ENCODE measurements at regions not wholly inside any gene's neighbourhood (a gene's known extent, or its start where the extent isn't known, plus 50 kb on each side); places are given as distances from the start of the nearest gene placed in this dataset.

- no peak for FAIRE-seq
- Histone ChIP-seq H2BK15ac (ENCODE audit: low read length) (no peak overlapping the region), H2AFZ (ENCODE audit: low read length) (no peak overlapping the region), H3K9ac (replicated peaks in 1 of 4; ENCODE audit: extremely low read depth in 1 of 4, low read depth in 3 of 4, low read length in 3 of 4) (no peak overlapping the region), H3K79me1 (ENCODE audit: low read depth, low read length) (no peaks in the 10 kb centered on the region), H3K56ac (replicated peaks; ENCODE audit: insufficient read length, low read depth, low read length) (no peak overlapping the region), H3K27me3 (replicated peaks in 1 of 4; ENCODE audit: control insufficient read depth in 3 of 4, extremely low read depth in 1 of 4, insufficient read depth in 3 of 4, low read length in 3 of 4) (no peaks in the 10 kb centered on the region), H3K14ac (ENCODE audit: insufficient read length) (no peak overlapping the region), H2BK20ac (ENCODE audit: low read length) (no peak overlapping the region), H3K27ac (ENCODE audit: low read depth, low read length) (no peak overlapping the region), H4K5ac (ENCODE audit: insufficient read length, low read depth, low read length) (no peak overlapping the region), H3K23ac (ENCODE audit: insufficient read length) (no peak overlapping the region), H4K91ac (replicated peaks; ENCODE audit: insufficient read length, low read length) (no peak overlapping the region), H4K8ac (ENCODE audit: extremely low read depth, insufficient read depth, low read length) (no peak overlapping the region), H3K4me3 (ENCODE audit: extremely low read depth in 1 of 4, insufficient read depth in 2 of 4, low read depth in 3 of 4, low read length in 4 of 4) (no peak overlapping the region), H3K4ac (replicated peaks; ENCODE audit: insufficient read length, low read depth, low read length) (no peak overlapping the region), H3K4me2 (ENCODE audit: insufficient read depth in 1 of 2, low read depth in 2 of 2, low read length in 2 of 2) (no peak overlapping the region), H2AK5ac (ENCODE audit: low read depth, low read length) (no peak overlapping the region), H2BK5ac (ENCODE audit: low read depth, low read length) (no peak overlapping the region), H2BK12ac (ENCODE audit: low read depth, low read length) (no peak overlapping the region), H2BK120ac (replicated peaks; ENCODE audit: low read depth, low read length) (no peak overlapping the region), H3K4me1 (replicated peaks in 1 of 4; ENCODE audit: control insufficient read depth in 3 of 4, insufficient read depth in 4 of 4, low read length in 3 of 4) (peaks cover 0 to 6% (median 0%) of the 10 kb centered on the region in 4 experiments; a peak in 1 of 7 replicates), H3K9me3 (ENCODE audit: insufficient read depth in 2 of 2, low read depth in 1 of 2, low read length in 1 of 2) (peaks cover 2 to 3% of the 10 kb centered on the region in 2 experiments; a peak in 3 of 4 replicates), H3K36me3 (ENCODE audit: control insufficient read depth in 2 of 4, insufficient read depth in 4 of 4, low read length in 3 of 4) (no peaks in the 10 kb centered on the region; a peak in 1 of 8 replicates), H4K20me1 (replicated peaks in 1 of 2; ENCODE audit: control insufficient read depth in 1 of 2, insufficient read depth in 2 of 2, low read length in 2 of 2) (no peaks in the 10 kb centered on the region), H3K23me2 (ENCODE audit: low read depth, low read length) (no peaks in the 10 kb centered on the region), H3K79me2 (ENCODE audit: control insufficient read depth in 1 of 2, insufficient read depth in 2 of 2, low read length in 2 of 2) (no peaks in the 10 kb centered on the region), H3K18ac (ENCODE audit: extremely low read depth, low read length) (no peak overlapping the region)
- POLR2A ChIA-PET (ENCODE audit: partially characterized antibody): no interaction called here
- no peak for DNase-seq (ENCODE audit: low read depth in 1 of 2, low spot score in 2 of 2)
- CTCF ChIA-PET (ENCODE audit: partially characterized antibody): no interaction called here
- no peak for TF ChIP-seq TBP (IDR thresholded peaks at IDR 0.05; ENCODE audit: low read depth, low read length)
- TF ChIP-seq ASH2L (IDR thresholded peaks at IDR 0.05; ENCODE audit: low read length): no peak
- TF ChIP-seq CHD1 (IDR thresholded peaks at IDR 0.05; ENCODE audit: low read depth, low read length): no peak
- TF ChIP-seq ATF2 (IDR thresholded peaks at IDR 0.05; ENCODE audit: low read length): no peak
- no peak for TF ChIP-seq HDAC6 (IDR thresholded peaks at IDR 0.05; ENCODE audit: low read depth, low read length)
- no peak for TF ChIP-seq RNF2 (IDR thresholded peaks at IDR 0.05; ENCODE audit: borderline replicate concordance, low read depth, low read length, missing control alignments, poor library complexity, severe bottlenecking)
Measured at GRCh38 chr4:11881364-11881763, 452.7 kb upstream of the HS3ST1 start.
